ENCODE measurements at regions not wholly inside any gene's neighbourhood (a gene's known extent, or its start where the extent isn't known, plus 50 kb on each side); places are given as distances from the start of the nearest gene placed in this dataset.

- Histone ChIP-seq H3K4me1 (ENCODE audit: low read length) (no peaks in the 10 kb centered on the region), H3K79me2 (ENCODE audit: low read length) (no peaks in the 10 kb centered on the region), H3K4me2 (ENCODE audit: low read depth, low read length, poor library complexity, severe bottlenecking) (no peak overlapping the region), H3K9me2 (replicated peaks; ENCODE audit: insufficient read depth, low read length) (no peaks in the 10 kb centered on the region), H3K36me3 (ENCODE audit: insufficient read depth, low read length) (no peaks in the 10 kb centered on the region), H3K27ac (ENCODE audit: low read length) (no peak overlapping the region), H3K27me3 (ENCODE audit: low read length) (no peaks in the 10 kb centered on the region), H3K4me3 (ENCODE audit: low read length) (no peak overlapping the region), H3K9ac (ENCODE audit: low read length) (no peak overlapping the region), H2AFZ (ENCODE audit: low read length) (no peak overlapping the region), H4K20me1 (ENCODE audit: insufficient read depth, low read depth, low read length) (no peaks in the 10 kb centered on the region), H3K9me3 (ENCODE audit: low read length) (peaks cover 40% of the 10 kb centered on the region)
- no peak for DNase-seq
Observed at GRCh38 chr7:84578825-84579224, 384.2 kb upstream of the SEMA3A start.

GRCh38 chr7:84568781-84569180 lies 374.2 kb upstream of the SEMA3A start:
- Histone ChIP-seq H3K9ac (ENCODE audit: low read length) (no peak overlapping the region), H3K9me3 (ENCODE audit: low read length) (peaks cover 18% of the 10 kb centered on the region; the same call in 1 of the 2 replicates), H2AFZ (ENCODE audit: low read length) (no peak overlapping the region), H4K20me1 (ENCODE audit: insufficient read depth, low read depth, low read length) (no peaks in the 10 kb centered on the region), H3K79me2 (ENCODE audit: low read length) (no peaks in the 10 kb centered on the region), H3K27ac (ENCODE audit: low read length) (no peak overlapping the region), H3K27me3 (ENCODE audit: low read length) (no peaks in the 10 kb centered on the region), H3K4me2 (ENCODE audit: low read depth, low read length, poor library complexity, severe bottlenecking) (no peak overlapping the region), H3K4me3 (ENCODE audit: low read length) (no peak overlapping the region), H3K4me1 (ENCODE audit: low read length) (no peaks in the 10 kb centered on the region), H3K9me2 (replicated peaks; ENCODE audit: insufficient read depth, low read length) (no peaks in the 10 kb centered on the region), H3K36me3 (ENCODE audit: insufficient read depth, low read length) (no peaks in the 10 kb centered on the region)
- DNase-seq: no peak

- Histone ChIP-seq H3K9me2 (replicated peaks; ENCODE audit: insufficient read depth, low read length) (no peaks in the 10 kb centered on the region), H3K4me1 (ENCODE audit: low read length) (no peaks in the 10 kb centered on the region), H3K27ac (ENCODE audit: low read length) (no peak overlapping the region), H3K4me2 (ENCODE audit: low read depth, low read length, poor library complexity, severe bottlenecking) (no peak overlapping the region), H4K20me1 (ENCODE audit: insufficient read depth, low read depth, low read length) (no peaks in the 10 kb centered on the region), H3K4me3 (ENCODE audit: low read length) (no peak overlapping the region), H3K9me3 (ENCODE audit: low read length) (peaks cover 26% of the 10 kb centered on the region), H3K79me2 (ENCODE audit: low read length) (no peaks in the 10 kb centered on the region), H3K27me3 (ENCODE audit: low read length) (no peaks in the 10 kb centered on the region), H3K36me3 (ENCODE audit: insufficient read depth, low read length) (no peaks in the 10 kb centered on the region), H3K9ac (ENCODE audit: low read length) (no peak overlapping the region), H2AFZ (ENCODE audit: low read length) (no peak overlapping the region)
- no peak for DNase-seq
Observed at GRCh38 chr7:84565345-84566074, 370.9 kb upstream of the SEMA3A start.

- Histone ChIP-seq H3K4me3 (ENCODE audit: low read length) (no peak overlapping the region), H3K27ac (ENCODE audit: low read length) (no peak overlapping the region), H3K4me1 (ENCODE audit: low read length) (no peaks in the 10 kb centered on the region), H3K27me3 (ENCODE audit: low read length) (no peaks in the 10 kb centered on the region), H3K4me2 (ENCODE audit: low read depth, low read length, poor library complexity, severe bottlenecking) (no peak overlapping the region), H3K9me3 (ENCODE audit: low read length) (peaks cover 50% of the 10 kb centered on the region), H2AFZ (ENCODE audit: low read length) (no peak overlapping the region), H3K79me2 (ENCODE audit: low read length) (no peaks in the 10 kb centered on the region), H3K9me2 (replicated peaks; ENCODE audit: insufficient read depth, low read length) (no peaks in the 10 kb centered on the region), H3K36me3 (ENCODE audit: insufficient read depth, low read length) (no peaks in the 10 kb centered on the region), H4K20me1 (ENCODE audit: insufficient read depth, low read depth, low read length) (no peaks in the 10 kb centered on the region), H3K9ac (ENCODE audit: low read length) (no peak overlapping the region)
- DNase-seq: no peak
Observed at GRCh38 chr7:84553711-84554110, 359.1 kb upstream of the SEMA3A start.

GRCh38 chr7:84549409-84549808 lies 354.8 kb upstream of the SEMA3A start:
- Histone ChIP-seq H3K4me2 (ENCODE audit: low read depth, low read length, poor library complexity, severe bottlenecking) (no peak overlapping the region), H2AFZ (ENCODE audit: low read length) (no peak overlapping the region), H3K9ac (ENCODE audit: low read length) (no peak overlapping the region), H3K9me3 (ENCODE audit: low read length) (peaks cover 41% of the 10 kb centered on the region), H3K4me3 (ENCODE audit: low read length) (no peak overlapping the region), H4K20me1 (ENCODE audit: insufficient read depth, low read depth, low read length) (no peaks in the 10 kb centered on the region), H3K79me2 (ENCODE audit: low read length) (no peaks in the 10 kb centered on the region), H3K4me1 (ENCODE audit: low read length) (no peaks in the 10 kb centered on the region), H3K36me3 (ENCODE audit: insufficient read depth, low read length) (no peaks in the 10 kb centered on the region), H3K27me3 (ENCODE audit: low read length) (no peaks in the 10 kb centered on the region), H3K27ac (ENCODE audit: low read length) (no peak overlapping the region), H3K9me2 (replicated peaks; ENCODE audit: insufficient read depth, low read length) (no peaks in the 10 kb centered on the region)
- no peak for DNase-seq

- H3K9ac ChIP-seq (ENCODE audit: low read length): no peak overlapping the region
- H3K4me1 ChIP-seq (ENCODE audit: low read length): no peaks in the 10 kb centered on the region
- no peak overlapping the region for H2AFZ ChIP-seq (ENCODE audit: low read length)
- H3K27ac ChIP-seq (ENCODE audit: low read length): no peak overlapping the region
- no peaks in the 10 kb centered on the region for H3K36me3 ChIP-seq (ENCODE audit: insufficient read depth, low read length)
- H3K79me2 ChIP-seq (ENCODE audit: low read length): no peaks in the 10 kb centered on the region
- H4K20me1 ChIP-seq (ENCODE audit: insufficient read depth, low read depth, low read length): no peaks in the 10 kb centered on the region
- H3K4me3 ChIP-seq (ENCODE audit: low read length): no peak overlapping the region
- no peaks in the 10 kb centered on the region for H3K9me2 ChIP-seq (replicated peaks; ENCODE audit: insufficient read depth, low read length)
- H3K4me2 ChIP-seq (ENCODE audit: low read depth, low read length, poor library complexity, severe bottlenecking): no peak overlapping the region
- DNase-seq: no peak
- peaks cover 40% of the 10 kb centered on the region for H3K9me3 ChIP-seq (ENCODE audit: low read length)
- H3K27me3 ChIP-seq (ENCODE audit: low read length): no peaks in the 10 kb centered on the region
Observed at GRCh38 chr7:84548366-84549365, 354.1 kb upstream of the SEMA3A start.

- Histone ChIP-seq H3K27me3 (ENCODE audit: low read length) (no peaks in the 10 kb centered on the region), H3K9me2 (replicated peaks; ENCODE audit: insufficient read depth, low read length) (no peaks in the 10 kb centered on the region), H3K4me1 (ENCODE audit: low read length) (no peaks in the 10 kb centered on the region), H3K36me3 (ENCODE audit: insufficient read depth, low read length) (no peaks in the 10 kb centered on the region), H3K27ac (ENCODE audit: low read length) (no peak overlapping the region), H3K9ac (ENCODE audit: low read length) (no peak overlapping the region), H3K79me2 (ENCODE audit: low read length) (no peaks in the 10 kb centered on the region), H3K4me2 (ENCODE audit: low read depth, low read length, poor library complexity, severe bottlenecking) (no peak overlapping the region), H4K20me1 (ENCODE audit: insufficient read depth, low read depth, low read length) (no peaks in the 10 kb centered on the region), H3K4me3 (ENCODE audit: low read length) (no peak overlapping the region), H2AFZ (ENCODE audit: low read length) (no peak overlapping the region), H3K9me3 (ENCODE audit: low read length) (peaks cover 33% of the 10 kb centered on the region)
- no peak for DNase-seq
Observed at GRCh38 chr7:84547331-84547730, 352.7 kb upstream of the SEMA3A start.

GRCh38 chr7:84546403-84546802 lies 351.8 kb upstream of the SEMA3A start:
- no peaks in the 10 kb centered on the region for H3K4me1 ChIP-seq (ENCODE audit: low read length)
- no peaks in the 10 kb centered on the region for H3K36me3 ChIP-seq (ENCODE audit: insufficient read depth, low read length)
- no peaks in the 10 kb centered on the region for H4K20me1 ChIP-seq (ENCODE audit: insufficient read depth, low read depth, low read length)
- H3K9me2 ChIP-seq (replicated peaks; ENCODE audit: insufficient read depth, low read length): no peaks in the 10 kb centered on the region
- H3K4me2 ChIP-seq (ENCODE audit: low read depth, low read length, poor library complexity, severe bottlenecking): no peak overlapping the region
- H2AFZ ChIP-seq (ENCODE audit: low read length): no peak overlapping the region
- no peak overlapping the region for H3K27ac ChIP-seq (ENCODE audit: low read length)
- no peaks in the 10 kb centered on the region for H3K27me3 ChIP-seq (ENCODE audit: low read length)
- no peak for DNase-seq
- no peaks in the 10 kb centered on the region for H3K79me2 ChIP-seq (ENCODE audit: low read length)
- H3K4me3 ChIP-seq (ENCODE audit: low read length): no peak overlapping the region
- H3K9ac ChIP-seq (ENCODE audit: low read length): no peak overlapping the region
- H3K9me3 ChIP-seq (ENCODE audit: low read length): peaks cover 33% of the 10 kb centered on the region
